ENCODE measurements at regions not wholly inside any gene's neighbourhood (a gene's known extent, or its start where the extent isn't known, plus 50 kb on each side); places are given as distances from the start of the nearest gene placed in this dataset.
"Not testable (repeated sequence)": the region's sequence is repeated elsewhere in the genome, so short reads cannot be mapped to it uniquely, and the experiment has no call there.

DNA sequence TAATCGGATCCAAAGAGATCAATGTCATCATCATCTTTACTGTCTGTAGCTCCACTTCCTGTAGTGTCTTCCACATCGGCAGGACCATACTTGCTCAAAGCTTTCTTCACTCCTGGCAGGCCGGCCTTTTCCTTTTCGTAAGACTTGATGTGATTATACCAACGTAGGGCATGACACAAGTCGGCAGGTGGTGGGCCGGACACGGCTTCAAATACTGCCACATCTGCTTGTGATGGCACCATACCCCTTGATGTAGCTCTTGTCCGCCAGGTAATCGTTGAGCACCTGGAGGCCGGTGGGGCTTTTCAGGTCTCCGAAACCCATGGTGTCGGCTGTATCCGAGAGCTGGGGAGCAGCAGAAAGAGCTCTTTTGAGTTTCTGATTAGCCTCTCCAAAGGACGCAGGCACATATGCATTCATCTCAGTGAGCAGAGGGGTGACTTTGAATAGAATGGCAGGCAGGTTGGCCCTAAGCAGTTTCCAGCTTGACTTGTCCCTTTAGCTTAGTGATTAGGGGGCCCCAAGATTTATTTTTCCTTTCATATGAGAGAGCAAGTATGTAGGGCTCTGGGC lies 106.0 kb upstream of the PODXL start:
- H3K4me3 Mint-ChIP-seq; ATAC-seq (replicated peaks in 1 of 4); H3K4me1 Mint-ChIP-seq; H3K9me3 Mint-ChIP-seq; H3K27me3 ChIP-seq (replicated peaks in 1 of 2; ENCODE audit: control insufficient read depth in 2 of 2, extremely low read depth in 1 of 2, insufficient read depth in 2 of 2, low read length in 1 of 2); H3K27ac ChIP-seq (ENCODE audit: low read length); POLR2A ChIA-PET; H3K9me3 ChIP-seq; H3K36me3 Mint-ChIP-seq; H3K36me3 ChIP-seq (ENCODE audit: control insufficient read depth in 2 of 2, extremely low read depth in 1 of 2, insufficient read depth in 1 of 2, low read length in 1 of 2); H3K27me3 Mint-ChIP-seq; H3K4me3 ChIP-seq (ENCODE audit: control insufficient read depth in 1 of 2, extremely low read depth in 1 of 2, low read length in 1 of 2); DNase-seq; H3K4me1 ChIP-seq (ENCODE audit: control insufficient read depth in 1 of 2, extremely low read depth in 1 of 2, insufficient read depth in 2 of 2, low read length in 2 of 2); H3K27ac Mint-ChIP-seq; CTCF ChIA-PET: not testable (repeated sequence)
- WGBS (ENCODE audit: insufficient coverage), result 86% methylated on average over 11 of the region's 15 CpGs

DNA sequence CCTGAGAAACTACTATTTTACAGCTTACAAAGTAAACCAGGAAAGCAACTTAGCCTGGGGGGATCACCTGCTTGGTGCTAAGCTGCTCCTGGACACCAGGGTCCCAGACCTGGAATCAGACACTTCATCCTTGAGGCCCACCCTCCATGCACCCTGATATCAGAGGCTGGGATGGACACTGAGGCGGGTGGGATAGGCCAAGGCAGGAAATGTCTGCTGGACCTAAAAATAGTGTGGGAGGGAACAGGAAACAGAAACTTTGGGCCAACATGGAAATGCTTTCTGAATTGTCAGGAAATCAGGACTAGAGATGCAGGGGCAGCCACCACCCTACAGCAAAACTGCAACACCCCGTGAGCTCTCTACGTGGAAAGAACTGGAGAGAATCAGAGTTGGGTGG lies 101.5 kb upstream of the PODXL start:
- Histone ChIP-seq H3K9me3 (no peaks in the 10 kb centered on the region), H3K27ac (ENCODE audit: low read length) (no peak overlapping the region)

DNA sequence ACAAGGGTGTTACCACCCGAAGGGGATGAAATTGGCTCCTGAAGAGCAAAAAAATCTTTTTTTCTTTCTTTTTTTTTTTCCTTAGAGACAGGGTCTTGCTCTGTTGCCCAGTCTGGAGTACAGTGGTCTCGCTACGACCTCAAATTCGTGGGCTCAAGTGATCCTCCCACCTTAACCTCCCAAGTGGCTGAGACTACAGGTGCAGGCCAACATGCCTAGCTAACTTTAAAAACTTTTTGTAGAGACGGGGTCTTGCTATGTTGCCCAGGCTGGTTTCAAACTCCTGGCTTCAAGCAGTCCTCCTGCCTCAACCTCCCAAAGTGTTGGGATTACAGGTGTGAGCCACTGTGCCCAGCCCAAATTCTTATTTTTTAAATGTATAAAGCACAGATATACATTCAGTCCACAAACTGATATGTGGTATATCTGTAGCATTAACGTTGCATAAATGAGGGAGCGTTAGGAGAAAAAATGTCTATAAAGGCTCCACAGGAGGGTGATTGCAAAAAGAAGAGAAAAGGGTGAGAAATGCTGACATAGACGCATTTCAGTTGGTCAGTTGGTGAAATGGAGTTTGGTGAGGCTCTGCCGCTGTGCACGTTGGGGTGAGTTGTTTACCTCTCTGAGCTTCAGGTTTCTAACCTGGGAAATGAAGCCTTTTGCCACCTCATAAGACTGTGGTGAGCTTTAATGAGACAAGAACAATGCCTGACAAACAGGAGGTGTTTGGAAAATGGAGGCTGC lies 100.7 kb upstream of the PODXL start:
- no peak overlapping the region for H3K4me3 ChIP-seq (ENCODE audit: control insufficient read depth in 1 of 2, extremely low read depth in 1 of 2, low read length in 1 of 2)
- Mint-ChIP-seq H3K27ac (no peak overlapping the region), H3K27me3 (peaks cover 3 to 9% of the 10 kb centered on the region in 2 donors), H3K4me3 (no peak overlapping the region), H3K9me3 (no peaks in the 10 kb centered on the region), H3K4me1 (peaks cover 0 to 2% (median 0%) of the 10 kb centered on the region in 3 donors), H3K36me3 (no peaks in the 10 kb centered on the region)
- ChIA-PET CTCF (no interaction called here), POLR2A (no interaction called here)
- ATAC-seq (replicated peaks in 1 of 4), result no peak
- H3K27ac ChIP-seq (ENCODE audit: low read length), result no peak overlapping the region
- H3K4me1 ChIP-seq (ENCODE audit: control insufficient read depth in 1 of 2, extremely low read depth in 1 of 2, insufficient read depth in 2 of 2, low read length in 2 of 2), result peaks cover 0 to 5% of the 10 kb centered on the region in 2 experiments
- no peaks in the 10 kb centered on the region for H3K9me3 ChIP-seq
- peaks cover 0 to 15% of the 10 kb centered on the region in 2 experiments for H3K27me3 ChIP-seq (replicated peaks in 1 of 2; ENCODE audit: control insufficient read depth in 2 of 2, extremely low read depth in 1 of 2, insufficient read depth in 2 of 2, low read length in 1 of 2)
- no peak for DNase-seq
- 90% methylated on average over 7 of the region's 10 CpGs for WGBS (ENCODE audit: insufficient coverage)
- no peaks in the 10 kb centered on the region for H3K36me3 ChIP-seq (ENCODE audit: control insufficient read depth in 2 of 2, extremely low read depth in 1 of 2, insufficient read depth in 1 of 2, low read length in 1 of 2)

More for the DNA sequence above, 101.5 kb upstream of the PODXL start:
- WGBS (ENCODE audit: insufficient coverage), result no CpG with 5 or more reads among the region's 3 CpGs
- no peak overlapping the region for H3K4me3 Mint-ChIP-seq
- DNase-seq, result no peak
- ATAC-seq (replicated peaks in 1 of 4), result no peak
- Histone ChIP-seq H3K36me3 (ENCODE audit: control insufficient read depth in 2 of 2, extremely low read depth in 1 of 2, insufficient read depth in 1 of 2, low read length in 1 of 2) (no peaks in the 10 kb centered on the region), H3K27me3 (replicated peaks in 1 of 2; ENCODE audit: control insufficient read depth in 2 of 2, extremely low read depth in 1 of 2, insufficient read depth in 2 of 2, low read length in 1 of 2) (peaks cover 0 to 15% of the 10 kb centered on the region in 2 experiments), H3K4me3 (ENCODE audit: control insufficient read depth in 1 of 2, extremely low read depth in 1 of 2, low read length in 1 of 2) (no peak overlapping the region), H3K4me1 (ENCODE audit: control insufficient read depth in 1 of 2, extremely low read depth in 1 of 2, insufficient read depth in 2 of 2, low read length in 2 of 2) (peaks cover 0 to 5% of the 10 kb centered on the region in 2 experiments)
- H3K4me1 Mint-ChIP-seq, result peaks cover 0 to 2% (median 0%) of the 10 kb centered on the region in 3 donors
- H3K9me3 Mint-ChIP-seq, result no peaks in the 10 kb centered on the region
- POLR2A ChIA-PET, result no interaction called here
- no peaks in the 10 kb centered on the region for H3K36me3 Mint-ChIP-seq
- CTCF ChIA-PET, result no interaction called here
- peaks cover 3 to 9% of the 10 kb centered on the region in 2 donors for H3K27me3 Mint-ChIP-seq
- H3K27ac Mint-ChIP-seq, result no peak overlapping the region

DNA sequence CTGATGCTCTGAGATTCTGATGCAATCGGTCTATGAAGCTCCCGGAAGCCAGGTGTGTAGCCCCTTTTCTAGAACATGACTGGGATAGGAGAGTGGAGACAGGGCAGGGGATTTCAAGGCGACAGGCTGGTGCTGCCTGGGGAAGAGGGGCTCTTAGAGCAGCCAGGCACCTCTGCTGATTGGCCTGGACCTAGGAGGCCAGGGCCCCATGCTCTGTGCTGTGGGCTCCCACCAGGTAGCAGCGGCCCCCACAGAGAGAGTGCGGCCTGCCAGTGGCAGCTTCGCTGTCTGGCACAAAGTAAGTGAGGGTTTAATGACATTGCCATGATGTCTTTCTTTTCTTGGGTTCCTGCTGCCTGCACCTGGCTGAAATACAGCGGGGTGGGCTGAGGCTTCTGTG lies 99.4 kb upstream of the PODXL start:
- Mint-ChIP-seq H3K4me1 (peaks cover 0 to 2% (median 0%) of the 10 kb centered on the region in 3 donors), H3K36me3 (no peaks in the 10 kb centered on the region), H3K4me3 (no peak overlapping the region), H3K27me3 (peaks cover 3 to 9% of the 10 kb centered on the region in 2 donors), H3K9me3 (no peaks in the 10 kb centered on the region), H3K27ac (no peak overlapping the region)
- no peak overlapping the region for H3K4me3 ChIP-seq (ENCODE audit: control insufficient read depth in 1 of 2, extremely low read depth in 1 of 2, low read length in 1 of 2)
- DNase-seq (no peak), ATAC-seq (replicated peaks in 1 of 4) (no peak)
- CTCF ChIA-PET, result interaction anchor here in 1 of 2 donors (1.0 to 1.5 kb wide), 3 partner anchors 15 to 149 kb away, joined by 3 to 5 read pairs (median 3); no protein-coding TSS in a partner anchor
- H3K4me1 ChIP-seq (ENCODE audit: control insufficient read depth in 1 of 2, extremely low read depth in 1 of 2, insufficient read depth in 2 of 2, low read length in 2 of 2), result peaks cover 0 to 5% of the 10 kb centered on the region in 2 experiments
- POLR2A ChIA-PET, result no interaction called here
- WGBS (ENCODE audit: insufficient coverage), result 84% methylated on average over 6 of the region's 7 CpGs
- H3K27ac ChIP-seq (ENCODE audit: low read length), result no peak overlapping the region
- H3K27me3 ChIP-seq (replicated peaks in 1 of 2; ENCODE audit: control insufficient read depth in 2 of 2, extremely low read depth in 1 of 2, insufficient read depth in 2 of 2, low read length in 1 of 2), result peaks cover 0 to 15% of the 10 kb centered on the region in 2 experiments
- no peaks in the 10 kb centered on the region for H3K9me3 ChIP-seq
- no peaks in the 10 kb centered on the region for H3K36me3 ChIP-seq (ENCODE audit: control insufficient read depth in 2 of 2, extremely low read depth in 1 of 2, insufficient read depth in 1 of 2, low read length in 1 of 2)

DNA sequence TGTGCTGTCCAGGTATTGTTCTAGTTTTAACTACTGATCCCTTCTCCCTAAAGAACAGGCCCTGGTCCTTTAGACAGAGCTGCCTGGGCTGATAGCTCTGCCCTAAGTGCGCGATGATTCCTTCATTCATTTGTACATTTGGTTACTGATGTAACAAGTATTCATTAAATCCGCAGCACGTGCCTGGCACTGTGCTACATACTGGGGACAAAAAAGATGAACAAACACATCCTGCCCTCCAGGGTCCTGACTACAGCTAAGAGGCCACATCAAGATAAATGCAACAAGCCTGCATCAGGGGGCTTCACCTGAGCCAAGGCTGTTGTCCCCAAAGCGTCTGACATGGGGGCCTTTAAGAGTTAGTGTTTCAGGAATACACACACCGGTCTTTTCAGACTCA lies 99.0 kb upstream of the PODXL start:
- ATAC-seq (replicated peaks in 1 of 4) (no peak), DNase-seq (no peak)
- no peak overlapping the region for H3K4me3 Mint-ChIP-seq
- CTCF ChIA-PET, result interaction anchor here in 1 of 2 donors (1.0 to 1.5 kb wide), 3 partner anchors 16 to 148 kb away, joined by 3 to 5 read pairs (median 3); no protein-coding TSS in a partner anchor
- Histone ChIP-seq H3K27me3 (replicated peaks in 1 of 2; ENCODE audit: control insufficient read depth in 2 of 2, extremely low read depth in 1 of 2, insufficient read depth in 2 of 2, low read length in 1 of 2) (peaks cover 0 to 15% of the 10 kb centered on the region in 2 experiments), H3K9me3 (no peaks in the 10 kb centered on the region), H3K36me3 (ENCODE audit: control insufficient read depth in 2 of 2, extremely low read depth in 1 of 2, insufficient read depth in 1 of 2, low read length in 1 of 2) (no peaks in the 10 kb centered on the region), H3K4me3 (ENCODE audit: control insufficient read depth in 1 of 2, extremely low read depth in 1 of 2, low read length in 1 of 2) (no peak overlapping the region), H3K27ac (ENCODE audit: low read length) (no peak overlapping the region), H3K4me1 (ENCODE audit: control insufficient read depth in 1 of 2, extremely low read depth in 1 of 2, insufficient read depth in 2 of 2, low read length in 2 of 2) (peaks cover 0 to 5% of the 10 kb centered on the region in 2 experiments)
- H3K36me3 Mint-ChIP-seq, result no peaks in the 10 kb centered on the region
- H3K27me3 Mint-ChIP-seq, result peaks cover 3 to 9% of the 10 kb centered on the region in 2 donors
- H3K9me3 Mint-ChIP-seq, result no peaks in the 10 kb centered on the region
- H3K27ac Mint-ChIP-seq, result no peak overlapping the region
- WGBS (ENCODE audit: insufficient coverage), result 100% methylated on average over 4 of the region's 6 CpGs
- peaks cover 0 to 2% (median 0%) of the 10 kb centered on the region in 3 donors for H3K4me1 Mint-ChIP-seq
- POLR2A ChIA-PET, result no interaction called here

DNA sequence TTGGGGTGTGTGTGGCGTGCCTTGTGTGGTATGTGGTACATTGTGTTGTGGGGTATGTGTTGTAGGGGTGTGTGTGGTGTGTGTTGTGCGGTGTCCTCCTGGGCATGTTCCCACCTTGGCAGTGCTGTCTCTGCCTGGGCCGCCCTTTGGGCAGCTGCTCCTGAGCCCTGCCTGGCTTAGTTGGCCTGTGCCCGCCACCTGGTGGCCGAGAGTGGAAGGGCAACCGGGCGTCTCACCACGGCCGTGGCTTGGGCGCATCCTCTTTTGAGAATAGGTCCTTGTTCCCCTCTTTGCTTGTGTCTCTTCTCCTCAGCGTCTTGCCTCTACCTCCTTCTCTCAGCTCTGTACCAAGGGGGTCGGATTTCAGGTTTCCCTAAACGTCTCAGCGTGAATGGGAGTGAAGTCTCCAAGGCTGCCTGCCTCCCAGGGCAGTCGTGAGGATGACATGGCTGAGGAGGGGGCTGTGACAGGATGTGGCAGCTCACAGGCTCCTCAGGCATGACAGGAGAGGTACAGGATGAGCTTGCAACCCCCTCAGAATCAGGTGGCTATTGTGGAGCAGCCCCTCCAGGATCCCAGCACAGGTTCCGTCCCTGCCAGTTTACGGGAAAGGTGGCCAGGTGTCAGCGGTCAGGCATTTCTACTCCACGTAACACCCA lies 98.4 kb upstream of the PODXL start:
- 14% methylated on average over 10 of the region's 19 CpGs for WGBS (ENCODE audit: insufficient coverage)

More for the DNA sequence above, 98.4 kb upstream of the PODXL start:
- Histone ChIP-seq H3K4me3 (ENCODE audit: control insufficient read depth in 1 of 2, extremely low read depth in 1 of 2, low read length in 1 of 2) (no peak overlapping the region), H3K36me3 (ENCODE audit: control insufficient read depth in 2 of 2, extremely low read depth in 1 of 2, insufficient read depth in 1 of 2, low read length in 1 of 2) (no peaks in the 10 kb centered on the region), H3K27ac (ENCODE audit: low read length) (no peak overlapping the region), H3K4me1 (ENCODE audit: control insufficient read depth in 1 of 2, extremely low read depth in 1 of 2, insufficient read depth in 2 of 2, low read length in 2 of 2) (peaks cover 0 to 5% of the 10 kb centered on the region in 2 experiments), H3K27me3 (replicated peaks in 1 of 2; ENCODE audit: control insufficient read depth in 2 of 2, extremely low read depth in 1 of 2, insufficient read depth in 2 of 2, low read length in 1 of 2) (peaks cover 0 to 20% of the 10 kb centered on the region in 2 experiments), H3K9me3 (no peaks in the 10 kb centered on the region)
- Mint-ChIP-seq H3K4me3 (no peak overlapping the region), H3K36me3 (no peaks in the 10 kb centered on the region), H3K9me3 (no peaks in the 10 kb centered on the region), H3K27me3 (peaks cover 3 to 9% of the 10 kb centered on the region in 2 donors), H3K27ac (no peak overlapping the region), H3K4me1 (peaks cover 0 to 2% (median 0%) of the 10 kb centered on the region in 3 donors)
- DNase-seq (peak; percentile 38 to 84 (median 71)), ATAC-seq (replicated peaks in 1 of 4) (peak; percentile 71 to 92 (median 78))
- ChIA-PET POLR2A (interaction anchor here in 1 of 2 donors (0.6 kb wide), 1 partner anchor 124 kb away, joined by 6 read pairs; no protein-coding TSS in a partner anchor), CTCF (interaction anchor here (0.6 to 1.5 kb wide), 3 partner anchors 16 to 148 kb away, joined by 3 to 7 read pairs (median 5); no protein-coding TSS in a partner anchor)
